Left renal cortex interstitium (tissue), 4 donors: ENCODE measurements at regions not wholly inside any gene's neighbourhood (a gene's known extent, or its start where the extent isn't known, plus 50 kb on each side); places are given as distances from the start of the nearest gene placed in this dataset.

Source experiments
- DNase-seq, 4 donors: peaks; one replicate each; pipeline ENCODE4 v3.0.0-alpha.2; 2013; ENCODE audit warnings: low read depth in 4 of 4, low spot score in 2 of 4, missing footprints in 1 of 4

GRCh38 chr6:121499666-121500065 is 64.2 kb downstream of the GJA1 start:
- no peak for DNase-seq

- no peak for DNase-seq
Observed at GRCh38 chr6:121503589-121503991, 68.1 kb downstream of the GJA1 start.

GRCh38 chr6:121504227-121504626 is 68.8 kb downstream of the GJA1 start:
- no peak for DNase-seq

- DNase-seq = no peak
Observed at GRCh38 chr6:121505284-121505683, 69.8 kb downstream of the GJA1 start.

GRCh38 chr6:121506761-121507754 is 71.6 kb downstream of the GJA1 start:
- DNase-seq = no peak

- no peak for DNase-seq
Observed at GRCh38 chr6:121510568-121511177, 75.2 kb downstream of the GJA1 start.

- DNase-seq = no peak
Observed at GRCh38 chr6:121515630-121516265, 80.3 kb downstream of the GJA1 start.

GRCh38 chr6:121516331-121516730 is 80.9 kb downstream of the GJA1 start:
- DNase-seq = no peak

GRCh38 chr6:121520337-121521163 is 85.1 kb downstream of the GJA1 start:
- no peak for DNase-seq

GRCh38 chr6:121521164-121521555 is 85.7 kb downstream of the GJA1 start:
- DNase-seq = no peak

GRCh38 chr6:121522265-121522664 is 86.8 kb downstream of the GJA1 start:
- no peak for DNase-seq

- DNase-seq = no peak
Observed at GRCh38 chr6:121522771-121523386, 87.4 kb downstream of the GJA1 start.

- no peak for DNase-seq
Observed at GRCh38 chr6:121523628-121524027, 88.2 kb downstream of the GJA1 start.

- no peak for DNase-seq
Observed at GRCh38 chr6:121526282-121526681, 90.8 kb downstream of the GJA1 start.

GRCh38 chr6:121531658-121532169 is 96.3 kb downstream of the GJA1 start:
- no peak for DNase-seq

GRCh38 chr6:121533321-121533841 is 97.9 kb downstream of the GJA1 start:
- DNase-seq = no peak

GRCh38 chr6:121535777-121536176 is 100.3 kb downstream of the GJA1 start:
- DNase-seq = no peak

GRCh38 chr6:121536345-121536744 is 100.9 kb downstream of the GJA1 start:
- no peak for DNase-seq

GRCh38 chr6:121539439-121539838 is 104.0 kb downstream of the GJA1 start:
- DNase-seq = no peak

GRCh38 chr6:121540210-121540609 is 104.8 kb downstream of the GJA1 start:
- no peak for DNase-seq
